Stimulated activated CD4-positive, alpha-beta T cell treated with anti-CD3 and anti-CD28 coated beads, Interleukin-4, amount 100 ng/mL, for 24 hours (primary cell): ENCODE measurements at regions not wholly inside any gene's neighbourhood (a gene's known extent, or its start where the extent isn't known, plus 50 kb on each side); places are given as distances from the start of the nearest gene placed in this dataset.
"Not testable (repeated sequence)": the region's sequence is repeated elsewhere in the genome, so short reads cannot be mapped to it uniquely, and the experiment has no call there.

Experiments
- DNase-seq: peaks from one replicate; pipeline ENCODE4 v3.0.0-alpha.2; 2020

DNA sequence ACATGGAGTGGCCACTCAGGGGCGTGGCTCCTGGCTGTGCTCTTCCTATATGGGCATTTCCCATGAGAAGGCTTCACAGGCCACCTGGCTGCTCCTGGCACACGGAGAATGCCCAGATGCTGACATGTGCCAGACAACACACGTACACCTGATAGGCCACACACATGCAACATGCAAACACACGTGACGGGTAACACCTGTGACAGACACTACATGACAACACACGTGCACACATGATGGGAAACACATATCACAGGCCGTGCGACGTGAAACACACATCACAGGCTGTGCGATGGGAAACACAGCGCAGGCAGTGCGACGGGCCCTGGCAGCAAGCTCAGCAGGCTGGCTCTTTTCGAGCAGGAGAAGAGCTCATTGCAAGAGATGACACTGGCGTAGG lies 94.3 kb upstream of the HMX1 start:
- not testable (repeated sequence) for DNase-seq

DNA sequence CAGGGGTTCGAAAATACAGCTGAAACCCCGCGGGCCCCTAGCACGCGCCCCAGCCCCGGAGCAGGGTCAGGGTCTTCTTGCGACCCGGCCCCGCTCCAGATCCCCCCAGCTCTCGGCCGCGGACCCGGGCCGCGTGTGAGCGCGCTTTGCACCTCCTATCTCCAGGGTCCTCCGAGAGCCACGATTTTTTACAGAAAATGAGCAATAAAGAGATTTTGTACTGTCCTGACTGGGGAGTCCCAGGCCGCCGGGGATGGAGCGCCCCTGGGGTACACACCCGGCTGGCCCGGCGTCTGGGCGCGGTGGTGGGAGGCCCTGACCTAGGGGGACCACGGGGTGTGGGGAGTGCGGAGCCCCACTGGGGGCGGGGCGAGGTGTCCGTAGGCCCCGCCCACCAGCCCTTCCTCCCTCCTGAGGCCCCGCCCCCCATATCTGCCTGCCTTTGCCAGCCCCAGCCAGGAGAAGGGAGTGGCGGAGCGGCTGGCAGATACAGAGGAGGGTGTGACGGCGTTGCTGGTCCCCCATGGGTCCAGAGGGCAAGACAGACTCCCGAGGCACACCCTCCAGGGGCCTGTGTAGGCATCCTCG lies 92.7 kb upstream of the HMX1 start:
- DNase-seq = not testable (repeated sequence)

DNA sequence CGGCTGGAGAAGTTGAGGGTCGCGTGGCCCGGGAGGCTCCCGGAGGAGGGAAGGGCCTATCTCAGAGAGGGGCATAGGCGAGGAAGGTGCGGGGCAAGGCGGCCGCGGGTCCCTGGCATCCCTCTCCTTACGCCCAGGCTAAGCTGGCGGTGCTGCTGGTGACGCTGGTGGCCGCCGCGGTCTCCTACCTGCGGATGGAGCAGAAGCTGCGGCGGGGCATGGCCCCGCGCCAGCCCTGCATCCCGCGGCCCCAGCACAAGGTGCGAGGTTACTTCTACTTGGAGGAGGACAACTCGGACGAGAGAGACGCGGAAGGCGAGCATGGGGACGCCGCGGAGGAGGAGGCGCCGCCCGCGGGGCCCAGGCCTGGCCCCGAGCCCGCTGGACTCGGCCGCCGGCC lies 91.9 kb upstream of the HMX1 start:
- DNase-seq = not testable (repeated sequence)

DNA sequence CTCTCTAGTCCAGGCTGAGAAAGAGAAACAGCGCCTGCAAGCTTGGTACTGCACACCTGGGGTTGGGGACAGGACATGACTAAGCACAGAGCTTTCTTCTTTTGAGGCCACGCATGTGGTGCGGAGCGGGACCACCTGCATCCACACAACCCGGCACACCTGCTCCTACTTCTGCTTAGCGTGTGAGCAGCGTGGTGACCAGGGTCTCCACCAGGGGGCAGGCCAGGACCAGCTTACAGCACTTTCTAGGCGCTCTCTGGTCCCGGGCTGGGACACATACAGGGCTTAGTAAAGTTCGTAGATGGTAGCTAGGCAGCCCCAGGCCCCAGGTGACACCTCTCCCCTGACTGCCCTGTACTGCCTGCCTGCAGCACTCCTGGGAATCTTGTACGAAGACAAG lies 89.7 kb upstream of the HMX1 start:
- peak; percentile 55 for DNase-seq

DNA sequence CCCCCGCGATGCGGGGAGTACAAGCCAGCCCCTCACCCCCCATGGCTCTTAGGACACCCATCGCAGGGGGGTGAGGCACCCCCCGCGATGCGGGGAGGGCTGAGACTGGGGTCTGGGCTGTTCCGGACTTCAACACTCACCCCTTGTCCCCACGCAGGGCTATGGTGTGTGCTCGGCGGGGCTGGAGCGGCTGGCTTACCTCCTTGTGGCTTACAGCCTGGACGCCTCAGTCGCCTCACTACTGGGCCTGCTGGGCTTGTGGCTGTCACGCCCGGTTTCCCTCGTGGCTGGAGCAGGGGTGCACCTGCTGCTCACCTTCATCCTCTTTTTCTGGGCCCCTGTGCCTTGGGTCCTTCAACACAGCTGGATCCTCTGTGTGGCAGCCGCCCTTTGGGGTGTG lies 87.8 kb upstream of the HMX1 start:
- DNase-seq = not testable (repeated sequence)

DNA sequence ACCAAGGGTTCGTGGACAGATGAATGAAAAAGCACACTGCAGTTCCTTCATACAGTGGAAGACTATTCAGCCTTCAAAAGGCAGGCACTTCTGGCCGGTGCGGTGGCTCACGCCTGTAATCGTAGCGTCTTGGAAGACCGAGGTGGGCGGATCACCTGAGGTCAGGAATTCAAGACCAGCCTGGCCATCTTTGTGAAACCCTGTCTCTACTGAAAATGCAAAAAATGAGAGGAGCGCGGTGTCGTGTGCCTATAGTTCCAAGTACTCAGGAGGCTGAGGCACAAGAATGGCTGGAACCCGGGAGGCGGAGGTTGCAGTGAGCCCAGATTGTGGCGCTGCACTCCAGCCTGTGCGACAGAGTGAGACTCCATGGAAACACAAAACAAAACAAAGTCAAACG lies 82.4 kb upstream of the HMX1 start:
- not testable (repeated sequence) for DNase-seq

DNA sequence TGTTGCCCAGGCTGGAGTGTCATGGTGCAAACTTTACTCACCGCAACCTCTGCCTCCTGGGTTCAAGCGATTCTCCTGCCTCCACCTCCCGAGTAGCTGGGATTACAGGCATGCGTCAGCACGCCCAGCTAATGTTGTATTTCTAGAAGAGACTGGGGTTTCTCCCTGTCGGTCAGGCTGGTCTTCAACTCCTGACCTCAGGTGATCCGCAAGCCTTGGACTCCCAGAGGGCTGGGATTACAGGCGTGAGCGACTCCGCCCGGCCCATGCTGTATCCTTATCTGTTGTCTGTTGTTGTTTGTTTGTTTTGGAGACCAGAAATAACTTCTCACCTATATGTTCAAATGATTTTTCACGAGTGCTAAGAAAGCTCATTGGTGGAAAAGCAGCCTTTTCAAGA lies 81.2 kb upstream of the HMX1 start:
- DNase-seq = not testable (repeated sequence)

DNA sequence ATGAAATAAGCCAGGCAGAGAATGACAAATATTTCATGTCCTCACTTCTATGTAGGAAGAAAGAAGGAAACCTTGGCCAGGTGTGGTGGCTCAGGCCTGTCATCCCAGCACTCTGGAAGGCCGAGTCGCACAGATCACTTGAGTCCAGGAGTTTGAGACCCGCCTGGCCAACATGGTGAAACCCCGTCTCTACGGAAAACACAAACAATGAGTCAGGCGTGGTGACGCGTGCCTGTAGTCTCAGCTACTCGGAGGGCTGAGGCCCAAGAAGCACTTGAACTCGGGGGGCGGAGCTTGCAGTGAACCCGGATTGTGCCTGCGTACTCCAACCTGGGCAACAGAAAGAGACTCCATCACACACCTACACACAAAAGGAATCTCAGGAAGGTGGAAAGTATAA lies 80.5 kb upstream of the HMX1 start:
- DNase-seq = not testable (repeated sequence)

DNA sequence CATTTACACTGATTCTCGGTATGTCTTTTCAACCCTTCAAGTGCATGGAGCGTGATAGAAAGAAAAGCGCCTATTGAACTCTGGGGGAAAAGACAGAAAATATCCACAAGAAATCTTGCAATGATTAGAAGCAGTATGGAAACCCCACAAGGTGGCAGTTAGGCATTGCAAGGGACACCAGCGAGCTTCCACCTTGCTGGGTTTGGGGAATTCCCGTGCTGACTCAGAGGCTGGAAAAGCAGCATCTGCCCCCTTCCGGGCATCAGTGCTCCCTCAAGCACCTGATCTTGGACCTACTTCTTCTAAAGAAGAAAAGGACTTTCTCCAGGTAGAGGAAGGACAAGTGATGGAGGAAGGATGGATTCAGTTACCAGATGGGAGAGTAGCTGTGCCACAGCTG lies 73.9 kb upstream of the HMX1 start:
- not testable (repeated sequence) for DNase-seq

DNA sequence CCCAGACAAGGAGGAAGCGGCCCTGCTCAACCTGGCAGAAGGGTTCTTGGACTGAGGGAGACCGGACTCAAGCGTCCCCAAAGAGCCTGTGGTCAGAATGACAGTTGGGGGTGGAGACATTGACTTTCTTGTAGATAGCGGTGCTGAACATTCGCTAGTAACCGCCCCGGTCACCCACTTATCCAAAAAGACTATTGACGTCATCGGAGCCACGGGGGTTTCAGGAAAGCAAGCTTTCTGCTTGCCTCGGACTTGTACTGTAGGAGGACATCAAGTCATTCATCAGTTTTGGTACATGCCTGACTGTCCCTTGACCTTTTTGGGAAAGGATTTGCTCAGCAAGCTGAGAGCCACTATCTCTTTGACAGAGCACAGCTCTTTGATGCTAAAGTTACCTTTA lies 71.7 kb upstream of the HMX1 start:
- not testable (repeated sequence) for DNase-seq

DNA sequence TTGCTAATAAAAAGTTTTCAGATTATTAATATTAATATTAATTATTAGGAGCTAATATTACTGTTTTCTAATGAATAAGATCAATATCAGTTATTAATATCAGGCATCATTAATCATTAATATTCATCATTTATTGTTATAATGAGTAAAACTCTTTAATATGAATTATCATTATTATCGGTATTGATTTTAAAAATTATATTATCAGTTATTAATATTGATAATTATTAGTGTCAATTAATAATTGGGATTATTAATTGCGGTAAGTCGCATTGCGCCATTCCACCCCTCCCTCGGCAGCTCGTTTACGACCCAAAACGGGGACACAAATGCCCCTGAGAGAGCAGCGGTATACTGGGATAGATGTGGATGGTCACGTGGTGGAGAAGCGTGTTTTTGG lies 70.4 kb upstream of the HMX1 start:
- DNase-seq = not testable (repeated sequence)

DNA sequence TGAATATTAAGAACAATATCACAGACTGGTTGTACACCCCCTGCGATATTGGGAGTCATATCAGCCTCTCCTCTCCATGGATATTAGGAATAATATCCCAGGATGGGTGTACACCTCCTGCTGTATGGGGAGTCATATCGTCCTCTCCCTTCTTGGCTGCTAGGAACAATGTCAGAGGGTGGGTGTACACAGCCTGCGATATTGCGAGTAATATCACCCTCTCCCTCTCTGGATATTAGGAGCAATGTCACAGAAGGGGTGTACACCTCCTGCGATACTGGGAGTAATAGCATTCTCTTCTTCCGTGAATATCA lies 69.8 kb upstream of the HMX1 start:
- not testable (repeated sequence) for DNase-seq

DNA sequence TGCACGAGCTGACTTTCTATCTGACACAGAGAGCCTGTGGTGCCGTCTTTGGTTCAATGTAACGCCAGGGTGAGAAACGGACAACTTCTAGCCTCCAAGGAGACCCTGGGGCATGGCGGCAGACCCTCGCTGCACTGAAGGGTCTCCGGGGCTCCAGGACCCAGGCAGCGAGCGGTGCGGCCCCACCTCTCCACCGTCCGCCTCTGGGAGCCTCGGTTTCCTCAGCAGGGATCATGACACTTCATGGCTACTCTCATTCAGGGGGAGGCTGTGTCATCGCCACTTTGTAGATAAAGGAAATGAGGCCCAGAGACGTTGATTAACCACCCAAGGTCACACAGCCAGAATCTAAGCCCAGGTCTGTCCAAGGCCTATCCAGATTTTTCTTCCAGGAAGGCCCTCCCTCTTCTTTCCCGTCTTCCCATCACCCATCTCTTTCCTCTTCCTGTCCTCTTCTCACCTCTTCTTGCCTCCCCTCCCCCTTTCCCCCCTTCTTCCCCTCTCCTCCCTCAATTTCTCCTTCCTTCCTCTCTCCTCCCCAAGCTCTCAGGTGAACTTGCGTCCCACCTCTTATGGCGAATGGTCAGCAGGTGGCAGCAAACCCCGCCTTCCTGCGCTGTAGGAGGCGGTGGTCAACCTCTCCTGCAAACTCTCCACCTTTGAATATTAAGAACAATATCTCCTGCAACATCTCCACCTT lies 69.3 kb upstream of the HMX1 start:
- DNase-seq = no peak

DNA sequence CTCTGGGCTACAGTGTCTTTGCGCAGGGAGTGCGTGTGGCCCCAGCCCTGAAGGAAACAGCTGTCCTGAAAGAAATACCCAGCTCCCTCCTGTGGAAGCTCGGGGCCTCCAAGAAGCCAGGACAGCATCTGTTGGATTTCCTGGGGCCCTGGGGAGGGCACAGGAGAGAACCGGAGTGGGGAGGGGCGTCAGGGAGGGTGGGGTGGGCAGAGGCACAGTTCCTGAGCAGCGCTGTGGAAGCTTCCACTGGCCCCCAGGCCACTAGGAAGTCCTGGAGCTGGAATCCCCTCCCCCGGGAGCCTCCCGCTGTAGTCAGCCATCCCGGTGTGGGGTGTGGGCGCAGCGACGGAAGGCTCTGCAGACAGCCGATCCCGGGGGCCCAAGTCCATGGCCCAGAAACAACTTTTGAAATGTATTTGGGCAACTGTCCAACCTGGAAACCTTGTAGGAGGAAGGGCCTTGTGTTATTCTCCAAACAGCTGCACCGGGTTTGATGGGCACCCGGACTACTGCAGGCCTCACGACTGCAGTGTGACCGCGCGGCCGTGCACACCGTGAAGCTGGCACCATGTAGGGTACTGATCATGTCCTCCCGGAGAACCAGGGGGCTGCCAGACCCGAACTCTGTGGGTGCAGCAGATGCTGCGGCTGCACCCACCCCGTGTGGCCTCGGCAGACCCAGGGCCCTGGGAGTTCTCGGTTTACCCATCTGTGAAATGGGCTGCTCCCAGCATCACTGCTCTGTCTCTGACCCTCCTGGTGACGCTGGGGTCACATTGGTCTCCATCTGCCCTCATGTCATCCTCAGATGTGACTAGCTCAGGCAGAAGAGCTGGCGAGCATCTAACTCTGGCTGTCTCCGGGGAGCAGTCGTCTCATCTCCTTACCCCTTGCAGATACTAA lies 68.5 kb upstream of the HMX1 start:
- no peak for DNase-seq

DNA sequence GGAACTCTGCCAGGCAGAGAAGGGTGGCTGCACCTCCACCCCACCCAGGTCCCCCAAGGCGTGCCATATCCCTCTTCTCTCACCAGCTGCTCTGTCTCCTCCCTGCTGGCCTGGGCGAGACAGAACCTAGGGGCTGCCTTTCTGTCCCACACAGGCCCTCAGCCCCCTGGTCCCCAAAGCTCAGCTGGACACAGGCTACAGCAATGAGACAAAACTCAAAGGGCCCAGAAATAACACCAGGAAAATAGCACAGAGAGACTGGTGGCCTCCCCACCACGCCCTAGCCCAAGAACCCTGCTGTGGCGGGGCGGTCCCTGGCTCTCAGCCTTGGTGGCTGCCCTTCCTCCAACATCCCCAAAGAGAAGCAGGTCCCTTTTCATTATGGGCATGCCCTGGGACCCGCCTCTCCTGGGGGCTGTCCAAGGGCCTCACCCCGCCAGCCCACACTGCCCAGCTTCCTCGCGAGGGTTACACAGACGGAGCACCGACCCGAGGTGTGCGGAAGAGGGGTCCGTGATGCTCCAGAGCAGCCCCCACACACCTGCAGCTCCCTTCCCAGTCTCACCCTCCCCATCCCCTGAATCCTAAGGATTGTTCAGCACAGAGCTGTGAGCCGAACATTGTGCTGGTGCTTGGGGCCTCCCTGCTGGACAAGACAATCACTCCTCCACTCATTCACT lies 67.7 kb upstream of the HMX1 start:
- DNase-seq = no peak

DNA sequence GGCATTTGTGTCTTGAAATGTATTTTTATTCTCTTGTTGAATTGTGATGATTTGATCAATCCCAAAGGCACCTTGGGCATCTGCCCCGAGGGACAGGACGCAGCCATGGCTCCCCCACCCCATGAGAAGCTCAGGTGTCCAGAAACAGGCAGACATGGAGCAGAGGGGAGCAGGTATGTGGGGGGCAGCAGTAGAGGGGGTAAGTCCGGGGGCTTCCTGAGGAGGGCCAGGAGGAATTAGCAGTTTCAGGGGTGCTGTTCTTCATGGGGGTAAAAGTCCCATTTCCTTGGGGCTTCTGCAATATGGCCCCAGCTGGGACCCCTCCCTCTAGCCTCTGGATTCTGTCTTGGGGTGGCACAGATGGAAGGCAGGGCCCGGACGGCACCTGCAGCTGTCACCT lies 67.0 kb upstream of the HMX1 start:
- no peak for DNase-seq

DNA sequence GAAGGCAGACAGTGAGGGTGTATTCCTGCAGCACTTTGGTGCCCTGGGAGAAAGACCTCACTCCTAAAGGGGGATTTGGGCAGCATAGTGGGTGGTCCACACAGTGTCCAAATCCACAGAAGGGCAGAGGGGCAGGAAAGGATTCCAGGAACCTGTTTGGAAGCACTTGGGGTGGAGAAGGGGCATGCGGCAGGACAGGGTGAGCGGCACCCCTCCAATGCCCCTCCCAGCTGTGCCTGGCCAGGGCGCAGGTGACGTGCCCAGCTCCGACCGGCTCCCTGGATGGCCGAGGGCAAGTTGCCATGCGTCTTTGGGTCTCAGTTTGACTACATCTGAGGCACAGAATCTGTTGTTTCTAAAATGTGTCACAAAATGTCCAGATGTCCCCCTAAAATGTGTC lies 66.5 kb upstream of the HMX1 start:
- no peak for DNase-seq

DNA sequence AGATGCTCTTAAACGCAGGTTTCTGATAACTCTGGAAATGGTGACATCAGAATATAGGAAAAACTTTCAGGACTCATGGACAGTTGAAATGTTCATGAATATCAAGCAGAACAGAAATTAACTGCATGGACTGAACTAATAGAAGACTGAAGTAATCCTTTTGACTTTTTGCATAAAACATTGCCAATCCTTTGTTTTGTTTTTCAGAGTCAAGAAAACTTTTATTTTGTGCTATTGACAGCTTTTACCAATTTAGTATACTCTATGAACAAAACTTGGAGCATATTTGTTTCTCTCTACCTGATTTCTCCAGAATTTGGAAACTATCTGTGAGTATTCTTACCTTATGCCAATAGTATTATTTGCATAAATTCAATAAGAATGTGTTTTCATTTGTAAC lies 61.2 kb upstream of the HMX1 start:
- no peak for DNase-seq

DNA sequence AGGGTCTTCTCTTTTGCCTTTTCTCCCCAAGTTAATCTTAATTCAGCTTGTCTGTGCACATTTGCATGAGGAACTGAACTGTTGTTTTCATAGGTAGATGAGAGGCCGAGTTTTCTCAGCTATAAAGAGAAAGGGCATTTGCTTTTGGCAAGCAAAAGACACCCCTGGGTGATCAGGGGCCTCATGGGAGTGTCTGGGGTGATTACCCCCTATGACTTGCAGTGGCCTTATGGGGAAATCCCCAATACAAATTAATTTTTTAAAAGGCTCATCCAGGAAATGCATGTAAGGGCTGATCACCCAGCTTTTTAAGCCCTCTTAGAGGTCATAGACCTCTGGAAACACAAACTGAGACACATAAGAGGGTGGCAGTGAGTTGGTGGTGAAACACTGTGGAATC lies 56.4 kb upstream of the HMX1 start:
- DNase-seq = no peak

DNA sequence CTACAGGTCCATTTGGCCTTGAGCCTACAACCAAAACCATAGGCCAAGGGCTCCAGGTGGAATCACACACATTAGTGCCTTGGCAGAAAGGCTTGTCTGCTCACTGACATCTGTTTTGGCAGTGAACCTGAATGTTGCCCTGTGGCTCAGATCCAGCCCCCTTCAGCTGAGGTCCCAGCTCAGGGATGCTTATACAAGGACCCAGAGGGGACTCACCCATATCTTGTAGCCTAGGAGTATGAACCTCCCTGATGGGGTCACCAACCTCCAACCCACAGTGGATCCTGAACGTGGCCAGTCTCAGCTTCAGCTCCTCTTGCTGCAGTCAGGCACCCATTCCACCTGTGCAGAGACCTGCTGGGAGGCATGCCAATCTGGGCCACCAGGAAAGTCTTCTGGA lies 50.8 kb upstream of the HMX1 start:
- no peak for DNase-seq

DNA sequence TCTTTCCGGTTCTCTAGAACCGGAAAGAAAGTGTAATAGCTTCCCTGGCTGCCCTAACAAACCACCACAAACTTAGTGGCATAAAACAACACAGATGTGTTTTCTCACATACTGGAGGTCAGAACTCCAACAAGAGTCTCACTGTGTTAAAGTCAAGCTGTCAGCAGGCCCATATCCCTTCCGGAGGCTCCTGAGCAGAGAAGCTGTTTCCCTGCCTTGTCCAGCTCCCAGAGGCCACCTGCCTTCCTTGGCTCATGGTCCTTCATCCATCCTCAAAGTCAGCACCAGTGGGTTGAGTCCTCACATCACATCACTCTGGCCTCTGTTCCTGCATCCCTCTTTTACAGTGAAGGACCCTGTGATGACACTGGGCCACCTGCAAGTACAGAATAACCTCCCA lies 49.8 kb upstream of the HMX1 start:
- DNase-seq = no peak
